Stomach (tissue), 8 donors: ENCODE measurements at regions not wholly inside any gene's neighbourhood (a gene's known extent, or its start where the extent isn't known, plus 50 kb on each side); places are given as distances from the start of the nearest gene placed in this dataset.

ENCODE experiments used
- DNase-seq, 2 donors: peaks; one replicate each; pipeline versions ENCODE4 v3.0.0 to v3.0.0-alpha.2; 2013 to 2019
- H3K27ac ChIP-seq, 5 donors: fragments of 200-600 bp in 4 of 5; sonication (generic) in 4 of 5; one replicate each; pipeline ENCODE4 v1.5.1; 2013 to 2019; ENCODE audit warnings: mild to moderate bottlenecking in 1 of 5, moderate library complexity in 1 of 5
- H3K27me3 ChIP-seq, 3 donors: fragments of 200-600 bp; sonication (generic); one replicate each; pipeline ENCODE4 v1.5.1; 2017 to 2019; ENCODE audit warnings: mixed run types in 1 of 3
- H3K36me3 ChIP-seq, 4 donors: fragments of 200-600 bp; sonication (generic); 1 replicate in 3 of 4; 2 replicates in 1 of 4; pipeline ENCODE4 v1.5.1; 2016 to 2019
- H3K4me1 ChIP-seq, 4 donors: fragments of 200-600 bp; sonication (generic); one replicate each; pipeline ENCODE4 v1.5.1; 2016 to 2019
- H3K4me3 ChIP-seq, 4 donors: fragments of 200-600 bp; sonication (generic) in 3 of 4; one replicate each; pipeline ENCODE4 v1.5.1; 2016 to 2019; ENCODE audit warnings: mild to moderate bottlenecking in 1 of 4
- H3K9me3 ChIP-seq, 4 donors: fragments of 200-600 bp; sonication (generic); one replicate each; pipeline ENCODE4 v1.5.1; 2016 to 2019
- CTCF ChIP-seq, 7 experiments: fragments of 450-650 bp in 4 of 7; fragments of 200-600 bp in 3 of 7; sonication (generic) in 3 of 7; IDR thresholded peaks; one replicate each; pipeline ENCODE4 v1.5.1; 2016 to 2019; ENCODE audit warnings: antibody characterized with exemption in 7 of 7, control low read depth in 2 of 7, mild to moderate bottlenecking in 1 of 7
- EP300 ChIP-seq: sonication (generic); formaldehyde crosslinking; IDR thresholded peaks from one replicate; pipeline ENCODE4 v1.6.1; 2017; ENCODE audit warnings: antibody characterized with exemption
- POLR2A ChIP-seq, 4 donors: fragments of 450-650 bp; IDR thresholded peaks; one replicate each; pipeline ENCODE4 v1.6.1; 2016; ENCODE audit warnings: antibody characterized with exemption in 4 of 4, control low read depth in 2 of 4, mild to moderate bottlenecking in 1 of 4, moderate library complexity in 1 of 4
- POLR2AphosphoS5 ChIP-seq, 3 donors: sonication (generic); formaldehyde crosslinking; IDR thresholded peaks; one replicate each; pipeline ENCODE4 v1.6.1; 2016; ENCODE audit warnings: antibody characterized with exemption in 3 of 3
- WGBS, 5 donors: extraction: QIAGEN DNeasy Blood & Tissue Kit in 3 of 5; methylation state at CpG; one replicate each; pipeline versions ENCODE4 v1.1.5 to v1.1.7; 2013 to 2018; 5-methylcytosine and 5-hydroxymethylcytosine counted together
- intact Hi-C: fragments of 100-400 bp; cut with DNase I; formaldehyde crosslinking; loops from one replicate; pipeline ENCODE4 v1.15.1; 2023; ENCODE audit warnings: low total_unique reads
- donor health status: healthy with polysubstance abuse.
- donor health status: Bipolar disorder and iron deficiency.
- donor health status: healthy.

GRCh38 chr13:33994198-33994597, 176.2 kb downstream of the RFC3 start:
- WGBS, 5 donors = 79 to 86% (median 83%) methylated on average over 3 of the region's 3 CpGs
- intact Hi-C loops = no loop called here
- no peak overlapping the region for H3K27ac ChIP-seq

GRCh38 chr13:33994826-33995502, 177.0 kb downstream of the RFC3 start:
- no peak overlapping the region for H3K4me3 ChIP-seq
- no peaks in the 10 kb centered on the region for H3K27me3 ChIP-seq
- DNase-seq = no peak
- intact Hi-C loops = no loop called here
- no peak for TF ChIP-seq EP300
- TF ChIP-seq CTCF (IDR thresholded peaks at IDR 0.05) = no peak
- no peak for TF ChIP-seq POLR2A (IDR thresholded peaks at IDR 0.05)
- no peak for TF ChIP-seq POLR2AphosphoS5 (IDR thresholded peaks at IDR 0.05)
- no peaks in the 10 kb centered on the region for H3K36me3 ChIP-seq
- no peak overlapping the region for H3K27ac ChIP-seq
- WGBS, 5 donors = 86 to 92% (median 88%) methylated on average over 4 of the region's 4 CpGs
- H3K4me1 ChIP-seq = peaks cover 0 to 11% (median 3%) of the 10 kb centered on the region in 4 donors
- no peaks in the 10 kb centered on the region for H3K9me3 ChIP-seq

More at GRCh38 chr13:33994198-33994597, 176.2 kb downstream of the RFC3 start:
- DNase-seq = no peak
- Histone ChIP-seq H3K4me3 (no peak overlapping the region), H3K36me3 (no peaks in the 10 kb centered on the region), H3K27me3 (no peaks in the 10 kb centered on the region), H3K9me3 (no peaks in the 10 kb centered on the region), H3K4me1 (peaks cover 0 to 6% (median 1%) of the 10 kb centered on the region in 4 donors)
- TF ChIP-seq POLR2A (IDR thresholded peaks at IDR 0.05) = no peak
- TF ChIP-seq POLR2AphosphoS5 (IDR thresholded peaks at IDR 0.05) = no peak
- TF ChIP-seq EP300 = no peak
- no peak for TF ChIP-seq CTCF (IDR thresholded peaks at IDR 0.05)

- Histone ChIP-seq H3K27me3 (no peaks in the 10 kb centered on the region), H3K4me3 (no peak overlapping the region), H3K4me1 (peaks cover 0 to 16% (median 3%) of the 10 kb centered on the region in 4 donors), H3K27ac (no peak overlapping the region), H3K36me3 (no peaks in the 10 kb centered on the region), H3K9me3 (no peaks in the 10 kb centered on the region)
- intact Hi-C loops = no loop called here
- TF ChIP-seq CTCF (IDR thresholded peaks at IDR 0.05) = no peak
- 89 to 97% (median 96%) methylated on average over 7 of the region's 7 CpGs for WGBS, 5 donors
- no peak for DNase-seq
These were observed 178.7 kb downstream of the RFC3 start for GRCh38 chr13:33996636-33997035.

- Histone ChIP-seq H3K4me1 (peaks cover 0 to 16% (median 2%) of the 10 kb centered on the region in 4 donors), H3K9me3 (no peaks in the 10 kb centered on the region), H3K27me3 (no peaks in the 10 kb centered on the region), H3K36me3 (no peaks in the 10 kb centered on the region), H3K4me3 (no peak overlapping the region), H3K27ac (no peak overlapping the region)
- no peak for TF ChIP-seq EP300
- no peak for TF ChIP-seq POLR2AphosphoS5 (IDR thresholded peaks at IDR 0.05)
- no peak for TF ChIP-seq POLR2A (IDR thresholded peaks at IDR 0.05)
- no peak for TF ChIP-seq CTCF (IDR thresholded peaks at IDR 0.05)
- intact Hi-C loops = no loop called here
- 89 to 93% (median 91%) methylated on average over 3 of the region's 3 CpGs for WGBS, 5 donors
- DNase-seq = no peak
These were observed 179.6 kb downstream of the RFC3 start for GRCh38 chr13:33997574-33997973.
